Naive B cell (primary cell): ENCODE measurements at regions not wholly inside any gene's neighbourhood (a gene's known extent, or its start where the extent isn't known, plus 50 kb on each side); places are given as distances from the start of the nearest gene placed in this dataset.

Experiments used
- ATAC-seq, 2 donors: fragments of 150-1000 bp; cut with Tn5 transposase; 2 replicates each; pipeline ENCODE4 v1.10.0; 2021; ENCODE audit warnings: low read depth in 2 of 2, mild to moderate bottlenecking in 2 of 2, moderate library complexity in 2 of 2
- DNase-seq: peaks from one replicate; pipeline ENCODE4 v3.0.0; 2022
- H3K27ac Mint-ChIP-seq, 6 donors: one replicate each; pipeline ENCODE4 v1.8.0; 2020 to 2022; ENCODE audit warnings: mild to moderate bottlenecking in 6 of 6, mixed read lengths in 6 of 6, moderate library complexity in 5 of 6, inconsistent platforms in 2 of 6
- H3K27me3 Mint-ChIP-seq, 3 donors: one replicate each; pipeline ENCODE4 v1.8.0; 2021 to 2022; ENCODE audit warnings: mixed read lengths in 3 of 3, mild to moderate bottlenecking in 1 of 3
- H3K36me3 Mint-ChIP-seq, 2 donors: one replicate each; pipeline ENCODE4 v1.8.0; 2020 to 2022; ENCODE audit warnings: mixed read lengths in 2 of 2, inconsistent platforms in 1 of 2, mild to moderate bottlenecking in 1 of 2
- H3K4me1 Mint-ChIP-seq, 3 donors: one replicate each; pipeline ENCODE4 v1.8.0; 2020 to 2022; ENCODE audit warnings: mixed read lengths in 3 of 3, inconsistent platforms in 1 of 3, mild to moderate bottlenecking in 1 of 3, moderate library complexity in 1 of 3
- H3K4me3 Mint-ChIP-seq, 8 donors: one replicate each; pipeline ENCODE4 v1.8.0; 2020 to 2022; ENCODE audit warnings: mild to moderate bottlenecking in 8 of 8, mixed read lengths in 8 of 8, moderate library complexity in 8 of 8, inconsistent platforms in 2 of 8
- H3K9me3 Mint-ChIP-seq, 7 donors: one replicate each; pipeline ENCODE4 v1.8.0; 2020 to 2022; ENCODE audit warnings: mixed read lengths in 7 of 7, mild to moderate bottlenecking in 5 of 7, inconsistent platforms in 2 of 7, moderate library complexity in 1 of 7

- H3K9me3 Mint-ChIP-seq = no peaks in the 10 kb centered on the region
- H3K27ac Mint-ChIP-seq = peak overlapping the region in 3 of 6 donors; percentile 65 to 84 (median 73)
- H3K27me3 Mint-ChIP-seq = peaks cover 0 to 2% (median 0%) of the 10 kb centered on the region in 3 donors
- H3K4me1 Mint-ChIP-seq = peaks cover 8 to 19% (median 11%) of the 10 kb centered on the region in 3 donors
- DNase-seq (peak; percentile 33), ATAC-seq (peak in 1 of 2 donors; percentile 53)
- H3K36me3 Mint-ChIP-seq = no peaks in the 10 kb centered on the region
- H3K4me3 Mint-ChIP-seq = no peak overlapping the region
These were observed 156.2 kb downstream of the MELK start for GRCh38 chr9:36728651-36729520.

- ATAC-seq (no peak), DNase-seq (no peak)
- H3K4me1 Mint-ChIP-seq = peaks cover 8 to 19% (median 11%) of the 10 kb centered on the region in 3 donors
- peak overlapping the region in 1 of 6 donors; percentile 74 for H3K27ac Mint-ChIP-seq
- H3K27me3 Mint-ChIP-seq = no peaks in the 10 kb centered on the region
- no peaks in the 10 kb centered on the region for H3K36me3 Mint-ChIP-seq
- no peak overlapping the region for H3K4me3 Mint-ChIP-seq
- H3K9me3 Mint-ChIP-seq = no peaks in the 10 kb centered on the region
These were observed 157.2 kb downstream of the MELK start for GRCh38 chr9:36729906-36730305.

GRCh38 chr9:36730414-36730813 is 157.7 kb downstream of the MELK start:
- Mint-ChIP-seq H3K27me3 (no peaks in the 10 kb centered on the region), H3K36me3 (no peaks in the 10 kb centered on the region), H3K4me3 (peak overlapping the region in 1 of 8 donors; percentile 33)

GRCh38 chr9:36731068-36731956 is 158.6 kb downstream of the MELK start:
- peak; percentile 45 for DNase-seq
- peak; percentile 85 to 86 for ATAC-seq
- H3K9me3 Mint-ChIP-seq = no peaks in the 10 kb centered on the region
- H3K27me3 Mint-ChIP-seq = peaks cover 0 to 4% (median 0%) of the 10 kb centered on the region in 3 donors
- H3K27ac Mint-ChIP-seq = peak overlapping the region; percentile 73 to 95 (median 90)
- H3K4me3 Mint-ChIP-seq = peak overlapping the region in 5 of 8 donors; percentile 34 to 81 (median 52)
- H3K4me1 Mint-ChIP-seq = peaks cover 8 to 19% (median 11%) of the 10 kb centered on the region in 3 donors
- no peaks in the 10 kb centered on the region for H3K36me3 Mint-ChIP-seq

More at GRCh38 chr9:36730414-36730813, 157.7 kb downstream of the MELK start:
- Mint-ChIP-seq H3K27ac (peak overlapping the region in 2 of 6 donors; percentile 74 to 88), H3K4me1 (peaks cover 8 to 19% (median 11%) of the 10 kb centered on the region in 3 donors), H3K9me3 (no peaks in the 10 kb centered on the region)
- no peak for DNase-seq
- no peak for ATAC-seq

GRCh38 chr9:36734737-36735136 is 162.0 kb downstream of the MELK start:
- Mint-ChIP-seq H3K36me3 (no peaks in the 10 kb centered on the region), H3K4me1 (peaks cover 11 to 19% (median 11%) of the 10 kb centered on the region in 3 donors), H3K9me3 (no peaks in the 10 kb centered on the region), H3K4me3 (no peak overlapping the region), H3K27me3 (peaks cover 7 to 27% (median 10%) of the 10 kb centered on the region in 3 donors), H3K27ac (peak overlapping the region in 1 of 6 donors; percentile 39)
- no peak for ATAC-seq
- no peak for DNase-seq

- no peaks in the 10 kb centered on the region for H3K9me3 Mint-ChIP-seq
- no peak for DNase-seq
- H3K27me3 Mint-ChIP-seq = peaks cover 22 to 46% (median 30%) of the 10 kb centered on the region in 3 donors
- no peak for ATAC-seq
- no peak overlapping the region for H3K4me3 Mint-ChIP-seq
- peak overlapping the region in 1 of 6 donors; percentile 1 for H3K27ac Mint-ChIP-seq
- H3K36me3 Mint-ChIP-seq = no peaks in the 10 kb centered on the region
- peaks cover 9 to 22% (median 14%) of the 10 kb centered on the region in 3 donors for H3K4me1 Mint-ChIP-seq
These were observed 164.0 kb downstream of the MELK start for GRCh38 chr9:36736648-36737047.

- ATAC-seq = no peak
- H3K27me3 Mint-ChIP-seq = peaks cover 33 to 64% (median 48%) of the 10 kb centered on the region in 3 donors
- H3K9me3 Mint-ChIP-seq = no peaks in the 10 kb centered on the region
- H3K27ac Mint-ChIP-seq = no peak overlapping the region
- H3K36me3 Mint-ChIP-seq = no peaks in the 10 kb centered on the region
- H3K4me3 Mint-ChIP-seq = peak overlapping the region in 2 of 8 donors; percentile 9 to 21
- DNase-seq = no peak
- H3K4me1 Mint-ChIP-seq = peaks cover 7 to 13% (median 11%) of the 10 kb centered on the region in 3 donors
These were observed 165.8 kb downstream of the MELK start for GRCh38 chr9:36738318-36738976.

- Mint-ChIP-seq H3K27ac (no peak overlapping the region), H3K4me3 (peak overlapping the region in 7 of 8 donors; percentile 40 to 79 (median 71)), H3K27me3 (peaks cover 38 to 74% (median 54%) of the 10 kb centered on the region in 3 donors), H3K36me3 (no peaks in the 10 kb centered on the region), H3K9me3 (no peaks in the 10 kb centered on the region), H3K4me1 (peaks cover 7 to 13% (median 11%) of the 10 kb centered on the region in 3 donors)
- DNase-seq = no peak
- ATAC-seq = peak; percentile 43 to 51
These were observed 166.8 kb downstream of the MELK start for GRCh38 chr9:36739373-36740116.

GRCh38 chr9:36742264-36742663 is 169.6 kb downstream of the MELK start:
- ATAC-seq = no peak
- no peaks in the 10 kb centered on the region for H3K9me3 Mint-ChIP-seq
- H3K4me1 Mint-ChIP-seq = peaks cover 7 to 13% (median 11%) of the 10 kb centered on the region in 3 donors
- peaks cover 50 to 88% (median 81%) of the 10 kb centered on the region in 3 donors for H3K27me3 Mint-ChIP-seq
- no peak for DNase-seq
- H3K4me3 Mint-ChIP-seq = no peak overlapping the region
- no peaks in the 10 kb centered on the region for H3K36me3 Mint-ChIP-seq
- H3K27ac Mint-ChIP-seq = no peak overlapping the region

- Mint-ChIP-seq H3K27me3 (peaks cover 57 to 90% (median 89%) of the 10 kb centered on the region in 3 donors), H3K4me3 (no peak overlapping the region), H3K27ac (no peak overlapping the region), H3K9me3 (peaks cover 0 to 2% (median 0%) of the 10 kb centered on the region in 7 donors), H3K4me1 (peaks cover 10 to 18% (median 13%) of the 10 kb centered on the region in 3 donors), H3K36me3 (peaks cover 0 to 6% of the 10 kb centered on the region in 2 donors)
- DNase-seq (no peak), ATAC-seq (no peak)
These were observed 172.0 kb downstream of the MELK start for GRCh38 chr9:36744678-36745077.

- H3K4me1 Mint-ChIP-seq = peaks cover 4 to 17% (median 7%) of the 10 kb centered on the region in 3 donors
- H3K27ac Mint-ChIP-seq = no peak overlapping the region
- peaks cover 0 to 2% (median 0%) of the 10 kb centered on the region in 7 donors for H3K9me3 Mint-ChIP-seq
- H3K4me3 Mint-ChIP-seq = no peak overlapping the region
- no peak for DNase-seq
- peaks cover 54 to 90% (median 89%) of the 10 kb centered on the region in 3 donors for H3K27me3 Mint-ChIP-seq
- no peak for ATAC-seq
- H3K36me3 Mint-ChIP-seq = peaks cover 0 to 6% of the 10 kb centered on the region in 2 donors
These were observed 173.3 kb downstream of the MELK start for GRCh38 chr9:36745977-36746376.

- Mint-ChIP-seq H3K27me3 (peaks cover 54 to 90% (median 88%) of the 10 kb centered on the region in 3 donors), H3K4me1 (peaks cover 4 to 17% (median 7%) of the 10 kb centered on the region in 3 donors), H3K9me3 (peaks cover 0 to 2% (median 0%) of the 10 kb centered on the region in 7 donors), H3K4me3 (no peak overlapping the region), H3K27ac (no peak overlapping the region), H3K36me3 (peaks cover 0 to 6% of the 10 kb centered on the region in 2 donors)
- ATAC-seq (no peak), DNase-seq (no peak)
These were observed 173.7 kb downstream of the MELK start for GRCh38 chr9:36746415-36746814.
